22Rv1 (cell line): ENCODE measurements at regions not wholly inside any gene's neighbourhood (a gene's known extent, or its start where the extent isn't known, plus 50 kb on each side); places are given as distances from the start of the nearest gene placed in this dataset.

Experiments
- H3K27ac ChIP-seq: fragments of 450-650 bp; 2 replicates; pipeline ENCODE4 v1.5.1; 2017
- ZFX ChIP-seq: fragments of 450-650 bp; IDR thresholded peaks from 2 replicates; pipeline ENCODE4 v1.6.1; 2017; ENCODE audit warnings: antibody characterized with exemption, borderline replicate concordance
- TF ChIP-seq, protein P1 (sequence below): fragments of 450-650 bp; IDR thresholded peaks from 2 replicates; pipeline ENCODE4 v1.5.1; 2017; ENCODE audit warnings: mild to moderate bottlenecking

DNA sequence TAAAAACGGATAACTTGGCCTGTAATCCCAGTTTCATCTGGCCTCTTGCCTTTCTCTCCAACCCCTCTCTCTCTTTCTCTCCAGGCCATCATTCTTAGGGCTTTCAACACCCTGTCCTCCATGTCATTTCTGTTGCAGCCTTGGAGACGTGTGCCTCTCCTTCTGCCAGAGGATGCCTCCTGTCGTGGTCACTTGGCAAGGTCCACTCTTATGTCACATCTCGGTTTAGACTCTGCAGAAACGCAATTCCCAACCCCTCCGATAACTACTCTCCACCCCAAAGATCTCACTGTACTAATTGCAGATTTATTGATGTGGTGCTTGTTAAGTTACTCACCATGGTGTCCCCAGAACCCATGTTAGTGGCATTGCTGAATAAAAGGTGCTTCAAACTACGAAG is 787.3 kb upstream of the RBFOX1 start:
- H3K27ac ChIP-seq: no peak overlapping the region
- no peak for TF ChIP-seq ZFX
- TF ChIP-seq, protein P1, sequence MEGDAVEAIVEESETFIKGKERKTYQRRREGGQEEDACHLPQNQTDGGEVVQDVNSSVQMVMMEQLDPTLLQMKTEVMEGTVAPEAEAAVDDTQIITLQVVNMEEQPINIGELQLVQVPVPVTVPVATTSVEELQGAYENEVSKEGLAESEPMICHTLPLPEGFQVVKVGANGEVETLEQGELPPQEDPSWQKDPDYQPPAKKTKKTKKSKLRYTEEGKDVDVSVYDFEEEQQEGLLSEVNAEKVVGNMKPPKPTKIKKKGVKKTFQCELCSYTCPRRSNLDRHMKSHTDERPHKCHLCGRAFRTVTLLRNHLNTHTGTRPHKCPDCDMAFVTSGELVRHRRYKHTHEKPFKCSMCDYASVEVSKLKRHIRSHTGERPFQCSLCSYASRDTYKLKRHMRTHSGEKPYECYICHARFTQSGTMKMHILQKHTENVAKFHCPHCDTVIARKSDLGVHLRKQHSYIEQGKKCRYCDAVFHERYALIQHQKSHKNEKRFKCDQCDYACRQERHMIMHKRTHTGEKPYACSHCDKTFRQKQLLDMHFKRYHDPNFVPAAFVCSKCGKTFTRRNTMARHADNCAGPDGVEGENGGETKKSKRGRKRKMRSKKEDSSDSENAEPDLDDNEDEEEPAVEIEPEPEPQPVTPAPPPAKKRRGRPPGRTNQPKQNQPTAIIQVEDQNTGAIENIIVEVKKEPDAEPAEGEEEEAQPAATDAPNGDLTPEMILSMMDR: no peak

DNA sequence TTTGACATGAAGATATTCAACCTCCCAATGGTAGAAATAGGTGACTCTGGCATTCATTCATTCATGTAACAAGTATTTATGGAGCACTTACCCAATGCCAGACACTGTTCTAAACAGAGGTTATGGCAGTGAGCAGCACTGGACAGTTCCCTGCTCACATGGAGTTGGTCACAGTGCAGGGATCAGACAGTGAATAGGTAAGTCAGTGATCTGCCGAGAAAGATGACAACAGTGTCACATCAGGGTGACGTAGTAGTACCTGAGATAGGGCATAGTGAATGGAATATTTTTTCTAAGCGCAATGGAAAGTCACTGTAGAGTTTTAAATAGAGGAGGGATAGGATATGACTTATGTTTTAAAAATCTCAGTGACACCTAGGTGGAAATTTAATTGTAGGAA is 791.4 kb upstream of the RBFOX1 start:
- TF ChIP-seq ZFX: no peak
- TF ChIP-seq, protein P1: no peak
- no peak overlapping the region for H3K27ac ChIP-seq

DNA sequence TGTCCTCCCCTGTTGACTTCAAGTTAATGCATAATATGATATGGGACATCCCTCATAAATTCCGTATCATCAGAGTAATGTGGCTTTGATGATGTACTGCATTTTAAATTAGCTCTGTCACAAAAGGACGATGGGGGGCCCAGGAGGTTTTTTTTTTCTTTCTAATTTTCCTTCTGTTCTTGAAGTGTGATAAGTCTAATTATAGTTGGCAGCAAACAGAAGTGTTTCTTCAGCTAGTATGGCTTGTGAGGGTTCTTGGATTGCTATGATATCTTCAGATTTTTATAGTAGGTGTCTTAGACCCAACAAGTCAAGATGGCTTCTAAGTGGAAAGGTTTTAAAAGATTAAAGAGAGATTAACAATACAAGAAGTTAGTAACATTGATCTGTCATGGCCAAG is 796.2 kb upstream of the RBFOX1 start:
- TF ChIP-seq, protein P1: no peak
- no peak for TF ChIP-seq ZFX
- H3K27ac ChIP-seq: no peak overlapping the region

DNA sequence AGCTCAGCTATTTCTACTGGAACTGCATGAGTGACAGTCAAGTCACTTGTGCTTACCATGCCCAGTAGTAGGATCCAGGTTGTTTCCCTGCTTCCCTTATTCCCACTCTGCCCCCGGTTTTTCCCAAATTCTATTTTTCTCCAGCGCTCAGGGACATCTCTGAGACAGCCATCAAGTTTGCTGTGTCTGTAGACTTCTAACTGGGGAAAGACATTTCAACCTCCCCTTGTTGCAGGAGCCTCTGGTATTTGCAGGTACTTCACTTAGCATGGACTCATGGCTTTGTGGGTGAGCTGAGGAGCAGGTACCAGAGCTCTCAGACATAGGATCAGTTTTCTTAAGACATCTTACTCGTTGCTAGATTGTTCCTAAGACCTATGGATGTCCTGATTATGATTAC is 801.6 kb upstream of the RBFOX1 start:
- TF ChIP-seq, protein P1: no peak
- no peak for TF ChIP-seq ZFX
- no peak overlapping the region for H3K27ac ChIP-seq

DNA sequence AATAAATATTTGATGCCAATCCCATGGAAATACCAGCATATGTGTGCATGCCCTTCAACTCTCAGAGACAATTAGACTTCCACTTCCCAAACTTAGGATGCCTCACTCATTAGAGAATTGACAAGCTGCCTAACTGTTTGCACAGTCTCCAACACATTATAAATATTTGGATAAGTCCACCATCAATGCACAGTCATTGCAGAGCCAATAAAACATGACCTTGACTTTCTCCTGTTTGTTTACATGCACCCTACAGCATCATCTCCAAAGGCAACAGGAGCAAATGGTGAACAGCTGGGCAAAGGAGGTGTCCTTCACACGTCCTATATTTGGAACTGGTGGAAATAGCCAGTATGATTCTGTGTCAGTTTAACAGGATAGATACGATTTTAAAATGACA is 804.4 kb upstream of the RBFOX1 start:
- no peak for TF ChIP-seq ZFX
- H3K27ac ChIP-seq: no peak overlapping the region

DNA sequence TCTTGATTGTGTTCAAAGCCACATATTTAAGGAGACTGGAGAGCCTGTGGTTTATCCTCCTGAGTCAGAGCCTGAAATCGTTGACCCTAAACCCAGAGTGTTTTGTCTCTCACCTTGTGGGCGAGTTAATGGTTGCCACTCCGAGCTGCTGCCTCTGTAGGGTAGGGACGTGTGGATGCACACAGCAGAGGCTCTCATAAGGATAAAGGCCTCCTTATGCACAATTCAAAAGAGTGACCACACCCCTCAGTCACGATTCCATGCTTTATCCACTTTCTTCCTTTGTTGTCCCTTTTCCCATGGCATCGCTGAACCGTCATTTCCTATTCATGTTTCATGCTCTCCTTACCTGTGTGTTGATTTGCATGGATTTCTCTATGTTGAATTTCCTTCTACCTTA is 805.0 kb upstream of the RBFOX1 start:
- TF ChIP-seq, protein P1: no peak
- TF ChIP-seq ZFX: no peak
- no peak overlapping the region for H3K27ac ChIP-seq

DNA sequence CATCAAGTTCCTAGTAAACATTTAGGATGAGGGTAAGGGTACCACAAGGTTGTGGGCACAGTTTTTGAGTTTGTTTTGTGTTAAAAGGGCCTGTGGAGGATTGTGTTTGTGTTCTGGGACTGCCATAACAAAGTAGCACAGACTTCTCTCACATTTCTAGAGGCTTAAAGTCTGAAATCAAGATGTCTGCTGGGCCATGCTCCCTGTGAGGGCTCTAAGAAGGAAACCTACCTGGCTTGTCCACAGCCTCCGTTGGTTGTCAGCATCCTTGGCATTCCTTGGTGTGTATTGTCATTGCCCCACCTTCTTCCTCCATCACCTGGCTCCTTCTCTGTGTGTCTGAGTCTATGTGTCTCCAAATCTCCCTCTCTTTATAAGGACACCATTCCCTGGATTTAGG is 808.1 kb upstream of the RBFOX1 start:
- no peak for TF ChIP-seq ZFX
- TF ChIP-seq, protein P1: no peak
- no peak overlapping the region for H3K27ac ChIP-seq

DNA sequence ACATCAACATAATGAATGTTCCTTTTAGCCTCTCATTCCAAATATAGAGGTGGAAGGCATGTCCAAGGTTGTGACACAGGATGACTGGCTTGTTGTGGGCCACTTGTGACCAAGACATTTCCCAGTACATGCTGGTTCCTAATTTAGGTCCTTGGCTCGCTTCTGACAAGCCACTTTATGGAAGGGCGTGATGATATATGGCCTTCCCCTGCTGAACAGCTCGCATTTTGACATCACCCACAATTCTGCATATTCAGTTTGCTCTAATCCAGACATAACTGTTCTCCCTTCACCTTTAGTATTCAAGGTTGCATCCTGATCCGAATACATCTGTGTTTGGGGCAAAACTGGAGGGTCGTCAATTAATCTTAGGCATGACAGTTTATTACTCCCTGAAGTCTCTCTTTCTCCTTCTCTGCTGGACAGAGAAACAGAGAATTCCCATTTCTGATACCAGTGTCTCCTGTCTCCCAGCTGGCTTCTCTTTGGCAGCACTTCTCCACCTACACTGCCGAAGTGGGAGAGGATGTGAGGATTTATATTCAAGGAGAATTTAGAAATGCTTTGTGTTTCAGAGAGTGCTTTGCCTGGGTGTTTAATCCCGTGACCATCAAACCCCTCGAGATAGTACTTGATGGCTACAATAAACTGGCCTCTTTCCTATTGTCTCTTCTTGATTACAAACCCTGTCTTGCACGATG is 815.5 kb upstream of the RBFOX1 start:
- TF ChIP-seq, protein P1: no peak
- no peak for TF ChIP-seq ZFX

More for the DNA sequence above, 815.5 kb upstream of the RBFOX1 start:
- H3K27ac ChIP-seq: no peak overlapping the region
